Heart left ventricle (tissue), 16 donors: ENCODE measurements at regions not wholly inside any gene's neighbourhood (a gene's known extent, or its start where the extent isn't known, plus 50 kb on each side); places are given as distances from the start of the nearest gene placed in this dataset.
A peak's percentile ranks its signal among the peaks of the same experiment; 100 is the strongest.

Experiments used
- ATAC-seq, 4 donors: fragments of 200-7000 bp; cut with Tn5 transposase; one replicate each; pipeline ENCODE4 v1.9.1; 2020 to 2022; ENCODE audit warnings: moderate library complexity in 4 of 4, mild to moderate bottlenecking in 3 of 4, moderate number of reproducible peaks in 1 of 4
- DNase-seq, 5 donors: peaks; one replicate each; pipeline ENCODE4 v3.0.0-alpha.2; 2020
- H3K27ac ChIP-seq, 12 donors: fragments of 200-600 bp; sonication (generic) in 4 of 12; one replicate each; pipeline versions ENCODE4 v1.5.0 to v1.8.0; 2016 to 2022; ENCODE audit warnings: mild to moderate bottlenecking in 2 of 12
- H3K27me3 ChIP-seq, 9 donors: fragments of 200-600 bp; sonication (generic) in 2 of 9; one replicate each; pipeline versions ENCODE4 v1.5.1 to v1.8.0; 2016 to 2022; ENCODE audit warnings: mild to moderate bottlenecking in 3 of 9
- H3K36me3 ChIP-seq, 9 donors: fragments of 200-600 bp; sonication (generic) in 2 of 9; one replicate each; pipeline versions ENCODE4 v1.5.0 to v1.8.0; 2018 to 2022; ENCODE audit warnings: mild to moderate bottlenecking in 2 of 9
- H3K4me1 ChIP-seq, 12 donors: fragments of 200-600 bp; sonication (generic) in 4 of 12; one replicate each; pipeline versions ENCODE4 v1.5.0 to v1.8.0; 2016 to 2022; ENCODE audit warnings: mild to moderate bottlenecking in 3 of 12
- H3K4me3 ChIP-seq, 12 donors: fragments of 200-600 bp; sonication (generic) in 4 of 12; one replicate each; pipeline versions ENCODE4 v1.5.0 to v1.8.0; 2017 to 2022; ENCODE audit warnings: mild to moderate bottlenecking in 9 of 12, moderate library complexity in 4 of 12
- H3K9me3 ChIP-seq, 12 donors: fragments of 200-600 bp; sonication (generic) in 4 of 12; one replicate each; pipeline versions ENCODE4 v1.5.0 to v1.8.0; 2016 to 2022; ENCODE audit warnings: mild to moderate bottlenecking in 1 of 12
- POLR2A ChIP-seq, 2 donors: fragments of 450-650 bp; IDR thresholded peaks; one replicate each; pipeline ENCODE4 v1.6.1; 2017; ENCODE audit warnings: antibody characterized with exemption in 2 of 2, mild to moderate bottlenecking in 2 of 2, moderate library complexity in 2 of 2
- WGBS, 4 donors: extraction: QIAGEN DNeasy Blood & Tissue Kit in 2 of 4; methylation state at CpG; one replicate each; pipeline versions ENCODE4 v1.1.5 to v1.1.7; 2013 to 2018; 5-methylcytosine and 5-hydroxymethylcytosine counted together
- intact Hi-C, 10 donors: fragments of 100-400 bp; cut with DNase I; formaldehyde crosslinking; loops; one replicate each; pipeline versions ENCODE4 v1.11.1 to v1.14.2; 2022
- TF ChIP-seq, protein P1 (sequence below), 12 donors: fragments of 200-600 bp; sonication (generic) in 4 of 12; IDR thresholded peaks; one replicate each; pipeline versions ENCODE4 v1.5.0 to v1.8.0; 2018 to 2022; ENCODE audit warnings: antibody characterized with exemption in 12 of 12, mild to moderate bottlenecking in 5 of 12
- donor health status: ischemic (EF 13 %, LVEDD 7.1; RV severe dilation, severe dysfunction).
- donor health status: healthy with polysubstance abuse.
- donor health status: DM: no; HTN: yes; CAD: no.
- donor health status: DM: no; HTN: no; CAD: no.
- donor health status: ischemic (EF 25% LVEDD 6.9; RV normal size, moderate dysfunction).
- donor health status: ischemic (EF 25% LVEDD 5.7; RV mildly dilated, moderate dysfunction).
- donor health status: healthy.
- donor health status: DM: yes; HTN: yes; CAD: no.
- donor health status: ischemic (EF 35%, LVEDD 5.7; RV mildly dilated, moderate dysfunction).
- donor health status: nonischemic (EF 11% LVEDD 7.7; RV severe dilation, severe dysfunction).
- donor health status: DM: yes; HTN: yes; CAD: no.
- donor health status: PGD.
- donor health status: ischemic (EF 29% LVEDD 5.4; RV normal size, mild dysfunction).
- donor health status: nonischemic (EF 23%, LVEDD 6.1; RV moderate dilation, normal function).

DNA sequence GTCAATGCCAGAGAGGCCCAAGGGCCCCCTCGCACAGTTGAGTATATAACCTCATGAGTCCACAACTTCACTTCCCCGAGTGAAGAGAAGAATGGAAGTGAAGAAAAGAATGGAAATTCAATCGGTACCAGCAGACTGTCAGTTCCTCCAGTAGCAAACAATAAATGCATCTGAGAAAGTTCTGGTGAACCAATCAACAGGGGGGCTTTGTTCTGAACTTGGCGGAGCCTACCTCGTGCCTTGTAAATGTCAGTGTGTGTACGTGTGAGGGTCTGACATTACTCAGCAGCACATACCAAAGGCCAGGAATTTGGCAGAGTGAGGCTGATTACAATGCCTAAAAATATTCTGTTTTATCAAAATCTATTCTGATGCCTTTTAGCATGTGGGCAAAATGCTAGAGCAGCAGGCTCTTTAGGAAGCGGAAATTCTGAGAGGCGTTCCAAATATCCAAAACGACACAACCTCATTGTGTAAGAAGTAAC lies 238.5 kb downstream of the LTN1 start:
- H3K4me1 ChIP-seq: peaks cover 9 to 59% (median 29%) of the 10 kb centered on the region in 12 donors
- 13 to 15% (median 14%) methylated on average over 9 of the region's 9 CpGs for WGBS, 4 donors
- intact Hi-C loops: loop anchor here in 2 of 10 donors (1.0 to 10.0 kb wide), 2 partner anchors 131 kb away; a partner anchor contains a TSS

DNA sequence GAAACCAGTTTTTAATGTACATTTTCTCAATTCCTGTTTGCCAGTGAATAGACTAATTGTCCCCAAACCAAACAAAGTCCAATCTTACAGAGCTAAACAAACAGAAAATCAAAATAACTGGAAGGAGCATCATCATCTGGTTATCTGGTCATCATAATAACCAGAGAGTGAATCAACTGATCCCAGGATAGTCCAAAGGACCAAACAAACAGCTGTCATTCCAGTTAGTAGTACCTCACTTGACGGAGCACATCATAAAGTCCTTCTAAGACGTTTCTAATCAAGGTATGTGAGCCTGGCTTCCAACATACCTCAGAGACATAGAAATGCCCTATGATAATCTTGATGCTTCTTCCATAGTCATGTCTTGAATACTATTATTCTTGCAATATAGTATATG lies 240.5 kb downstream of the LTN1 start:
- no peaks in the 10 kb centered on the region for H3K9me3 ChIP-seq
- peak overlapping the region in 9 of 12 donors; percentile 11 to 94 (median 88) for H3K27ac ChIP-seq
- no peaks in the 10 kb centered on the region for H3K27me3 ChIP-seq
- TF ChIP-seq POLR2A (IDR thresholded peaks at IDR 0.05): no peak
- TF ChIP-seq, protein P1, sequence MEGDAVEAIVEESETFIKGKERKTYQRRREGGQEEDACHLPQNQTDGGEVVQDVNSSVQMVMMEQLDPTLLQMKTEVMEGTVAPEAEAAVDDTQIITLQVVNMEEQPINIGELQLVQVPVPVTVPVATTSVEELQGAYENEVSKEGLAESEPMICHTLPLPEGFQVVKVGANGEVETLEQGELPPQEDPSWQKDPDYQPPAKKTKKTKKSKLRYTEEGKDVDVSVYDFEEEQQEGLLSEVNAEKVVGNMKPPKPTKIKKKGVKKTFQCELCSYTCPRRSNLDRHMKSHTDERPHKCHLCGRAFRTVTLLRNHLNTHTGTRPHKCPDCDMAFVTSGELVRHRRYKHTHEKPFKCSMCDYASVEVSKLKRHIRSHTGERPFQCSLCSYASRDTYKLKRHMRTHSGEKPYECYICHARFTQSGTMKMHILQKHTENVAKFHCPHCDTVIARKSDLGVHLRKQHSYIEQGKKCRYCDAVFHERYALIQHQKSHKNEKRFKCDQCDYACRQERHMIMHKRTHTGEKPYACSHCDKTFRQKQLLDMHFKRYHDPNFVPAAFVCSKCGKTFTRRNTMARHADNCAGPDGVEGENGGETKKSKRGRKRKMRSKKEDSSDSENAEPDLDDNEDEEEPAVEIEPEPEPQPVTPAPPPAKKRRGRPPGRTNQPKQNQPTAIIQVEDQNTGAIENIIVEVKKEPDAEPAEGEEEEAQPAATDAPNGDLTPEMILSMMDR (IDR thresholded peaks at IDR 0.05): no peak
- no peaks in the 10 kb centered on the region for H3K36me3 ChIP-seq
- no peak overlapping the region for H3K4me3 ChIP-seq
- H3K4me1 ChIP-seq: peaks cover 9 to 42% (median 23%) of the 10 kb centered on the region in 12 donors
- ATAC-seq: no peak
- 75 to 88% (median 80%) methylated on average over 2 of the region's 2 CpGs for WGBS, 4 donors
- DNase-seq: no peak
- intact Hi-C loops: loop anchor here in 1 of 10 donors (10.0 kb wide), 1 partner anchor 133 kb away; a partner anchor contains a TSS

More for the DNA sequence above, 238.5 kb downstream of the LTN1 start:
- H3K27me3 ChIP-seq: no peaks in the 10 kb centered on the region
- no peaks in the 10 kb centered on the region for H3K9me3 ChIP-seq
- TF ChIP-seq POLR2A (IDR thresholded peaks at IDR 0.05): peak in 1 of 2 donors; percentile 52
- TF ChIP-seq, protein P1 (IDR thresholded peaks at IDR 0.05): no peak
- H3K4me3 ChIP-seq: peak overlapping the region in 2 of 12 donors; percentile 19 to 23
- H3K36me3 ChIP-seq: no peaks in the 10 kb centered on the region
- DNase-seq (peak; percentile 55 to 87 (median 84)), ATAC-seq (peak; percentile 98)
- H3K27ac ChIP-seq: peak overlapping the region; percentile 81 to 94 (median 89)

DNA sequence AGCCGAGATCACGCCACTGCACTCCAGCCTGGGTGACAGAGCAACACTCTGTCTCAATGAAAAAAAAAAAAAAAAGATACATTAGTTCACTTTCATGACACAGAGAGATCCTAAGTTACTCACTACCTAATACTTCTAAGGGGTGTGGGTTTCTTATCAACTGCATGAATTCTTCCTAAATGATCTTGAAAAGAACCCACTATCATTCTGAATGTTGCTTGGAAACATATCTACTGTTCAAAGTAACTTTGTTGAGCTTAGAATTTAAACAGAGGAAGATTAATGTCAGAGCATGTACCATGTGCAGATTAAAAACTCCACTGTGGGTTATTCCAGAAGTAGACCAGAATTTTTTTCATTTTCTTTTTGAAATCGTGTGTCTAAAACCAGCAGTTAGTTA lies 241.5 kb downstream of the LTN1 start:
- Histone ChIP-seq H3K27ac (peak overlapping the region in 8 of 12 donors; percentile 14 to 94 (median 51)), H3K9me3 (no peaks in the 10 kb centered on the region), H3K36me3 (no peaks in the 10 kb centered on the region), H3K27me3 (no peaks in the 10 kb centered on the region), H3K4me3 (no peak overlapping the region), H3K4me1 (peaks cover 9 to 39% (median 21%) of the 10 kb centered on the region in 12 donors)
- no peak for TF ChIP-seq POLR2A (IDR thresholded peaks at IDR 0.05)
- TF ChIP-seq, protein P1 (IDR thresholded peaks at IDR 0.05): no peak
- DNase-seq (no peak), ATAC-seq (no peak)
- WGBS, 4 donors: 87 to 93% (median 90%) methylated on average over 3 of the region's 3 CpGs
- intact Hi-C loops: loop anchor here in 2 of 10 donors (2.0 to 10.0 kb wide), 2 partner anchors 134 to 1906 kb away; partner anchors contain the start of gene ADAMTS1 (in 1 of the 2)

DNA sequence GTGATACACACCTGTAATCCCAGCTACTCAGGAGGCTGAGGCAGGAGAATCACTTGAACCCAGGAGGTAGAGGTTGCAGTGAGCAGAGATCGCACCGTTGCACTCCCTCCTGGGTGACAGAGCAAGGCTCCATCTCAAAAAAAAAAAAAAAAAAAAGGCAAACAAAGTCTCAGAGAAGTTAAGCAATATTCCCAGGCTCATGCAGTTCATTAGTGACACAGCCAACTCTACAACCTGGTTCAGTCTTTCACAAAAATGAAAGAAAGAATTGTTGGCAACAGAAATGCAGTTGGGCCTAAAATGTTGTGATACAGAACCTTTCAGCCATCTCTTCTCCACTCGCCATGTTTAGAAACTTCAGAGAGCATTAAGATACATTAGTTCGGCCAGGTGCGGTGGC lies 242.1 kb downstream of the LTN1 start:
- Histone ChIP-seq H3K27ac (peak overlapping the region in 5 of 12 donors; percentile 19 to 94 (median 54)), H3K36me3 (no peaks in the 10 kb centered on the region), H3K27me3 (no peaks in the 10 kb centered on the region), H3K4me3 (no peak overlapping the region), H3K9me3 (no peaks in the 10 kb centered on the region), H3K4me1 (peaks cover 9 to 35% (median 17%) of the 10 kb centered on the region in 12 donors)
- 96 to 98% (median 97%) methylated on average over 5 of the region's 5 CpGs for WGBS, 4 donors
- intact Hi-C loops: loop anchor here in 2 of 10 donors (2.0 to 10.0 kb wide), 2 partner anchors 134 to 1906 kb away; partner anchors contain the start of gene ADAMTS1 (in 1 of the 2)
- DNase-seq (no peak), ATAC-seq (no peak)
- TF ChIP-seq POLR2A (IDR thresholded peaks at IDR 0.05): no peak
- TF ChIP-seq, protein P1 (IDR thresholded peaks at IDR 0.05): no peak
